ENCODE measurements at regions not wholly inside any gene's neighbourhood (a gene's known extent, or its start where the extent isn't known, plus 50 kb on each side); places are given as distances from the start of the nearest gene placed in this dataset.

GRCh38 chr13:30151388-30151787 lies 156.0 kb downstream of the KATNAL1 start:
- ATAC-seq (no peak), DNase-seq (no peak)
- H3K27me3 Mint-ChIP-seq (ENCODE audit: low read depth), result no peaks in the 10 kb centered on the region
- H3K9me3 Mint-ChIP-seq, result no peaks in the 10 kb centered on the region
- peaks cover 86% of the 10 kb centered on the region for H3K4me1 Mint-ChIP-seq (ENCODE audit: low read depth)
- H3K36me3 Mint-ChIP-seq (ENCODE audit: insufficient read depth), result no peaks in the 10 kb centered on the region
- H3K4me3 Mint-ChIP-seq, result no peak overlapping the region

DNA sequence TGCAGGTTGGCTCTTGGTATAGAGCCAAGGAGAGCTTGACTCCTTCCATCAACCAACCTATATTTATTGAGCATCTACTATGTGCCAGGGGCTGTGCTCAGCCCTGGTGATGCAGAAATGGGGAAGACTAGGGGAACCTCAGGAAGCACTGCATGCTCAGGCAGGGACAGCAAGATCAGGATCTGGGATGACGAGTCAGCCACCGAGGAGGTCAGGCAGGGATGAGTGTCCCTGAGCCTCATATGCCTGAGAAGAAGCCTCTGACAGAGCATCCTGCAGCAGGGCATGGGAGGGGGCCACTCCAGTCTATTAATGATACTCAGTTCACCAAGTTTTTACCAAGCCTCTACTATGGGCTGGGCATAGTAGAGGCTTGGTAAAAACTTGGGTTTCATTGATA lies 158.1 kb downstream of the KATNAL1 start:
- Mint-ChIP-seq H3K27me3 (ENCODE audit: low read depth) (no peaks in the 10 kb centered on the region), H3K4me3 (no peak overlapping the region), H3K9me3 (peaks cover 6% of the 10 kb centered on the region)

DNA sequence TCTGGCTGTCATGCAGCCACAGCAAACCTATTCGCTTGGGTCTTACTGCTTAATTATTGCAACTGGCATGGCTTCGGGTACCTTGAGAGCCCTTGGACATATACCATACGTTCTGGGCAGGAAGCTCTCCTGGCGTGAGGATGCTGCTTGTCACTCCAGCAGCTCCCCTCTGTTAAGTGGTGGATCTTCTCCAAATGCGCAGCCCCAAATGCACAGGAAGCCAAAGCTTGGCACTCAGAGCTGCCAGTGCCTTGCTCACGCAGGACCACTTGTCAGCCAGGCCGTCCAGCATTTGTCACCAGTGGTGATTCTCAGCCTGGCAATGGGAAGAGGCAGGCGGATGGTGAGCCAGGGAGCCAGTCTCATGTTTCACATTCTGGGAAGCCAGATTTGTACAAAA lies 158.6 kb downstream of the KATNAL1 start:
- Mint-ChIP-seq H3K4me3 (no peak overlapping the region), H3K27me3 (ENCODE audit: low read depth) (no peaks in the 10 kb centered on the region), H3K4me1 (ENCODE audit: low read depth) (peaks cover 90% of the 10 kb centered on the region), H3K36me3 (ENCODE audit: insufficient read depth) (no peaks in the 10 kb centered on the region), H3K9me3 (peaks cover 6% of the 10 kb centered on the region)
- ATAC-seq (no peak), DNase-seq (no peak)

More for the DNA sequence above, 158.1 kb downstream of the KATNAL1 start:
- ATAC-seq (no peak), DNase-seq (no peak)
- H3K36me3 Mint-ChIP-seq (ENCODE audit: insufficient read depth), result no peaks in the 10 kb centered on the region
- H3K4me1 Mint-ChIP-seq (ENCODE audit: low read depth), result peaks cover 87% of the 10 kb centered on the region

- Mint-ChIP-seq H3K27me3 (ENCODE audit: low read depth) (no peaks in the 10 kb centered on the region), H3K36me3 (ENCODE audit: insufficient read depth) (no peaks in the 10 kb centered on the region), H3K4me3 (peak overlapping the region; percentile 4), H3K4me1 (ENCODE audit: low read depth) (peaks cover 93% of the 10 kb centered on the region), H3K9me3 (peaks cover 6% of the 10 kb centered on the region)
- ATAC-seq, result peak; percentile 34 to 36
- DNase-seq, result no peak
Measured at GRCh38 chr13:30148171-30148754, 159.1 kb downstream of the KATNAL1 start.

GRCh38 chr13:30147421-30147820 lies 159.9 kb downstream of the KATNAL1 start:
- ATAC-seq (no peak), DNase-seq (no peak)
- H3K4me3 Mint-ChIP-seq, result peak overlapping the region; percentile 4
- H3K36me3 Mint-ChIP-seq (ENCODE audit: insufficient read depth), result no peaks in the 10 kb centered on the region
- no peaks in the 10 kb centered on the region for H3K27me3 Mint-ChIP-seq (ENCODE audit: low read depth)
- peaks cover 6% of the 10 kb centered on the region for H3K9me3 Mint-ChIP-seq
- peaks cover 92% of the 10 kb centered on the region for H3K4me1 Mint-ChIP-seq (ENCODE audit: low read depth)

GRCh38 chr13:30147015-30147414 lies 160.3 kb downstream of the KATNAL1 start:
- Mint-ChIP-seq H3K9me3 (peaks cover 6% of the 10 kb centered on the region), H3K36me3 (ENCODE audit: insufficient read depth) (no peaks in the 10 kb centered on the region), H3K27me3 (ENCODE audit: low read depth) (no peaks in the 10 kb centered on the region), H3K4me1 (ENCODE audit: low read depth) (peaks cover 92% of the 10 kb centered on the region), H3K4me3 (no peak overlapping the region)
- DNase-seq, result no peak
- ATAC-seq, result no peak

- peak overlapping the region; percentile 52 for H3K4me3 Mint-ChIP-seq
- H3K9me3 Mint-ChIP-seq, result peaks cover 6% of the 10 kb centered on the region
- H3K4me1 Mint-ChIP-seq (ENCODE audit: low read depth), result peaks cover 92% of the 10 kb centered on the region
- DNase-seq, result no peak
- ATAC-seq, result peak; percentile 71 to 77
- H3K36me3 Mint-ChIP-seq (ENCODE audit: insufficient read depth), result no peaks in the 10 kb centered on the region
- H3K27me3 Mint-ChIP-seq (ENCODE audit: low read depth), result no peaks in the 10 kb centered on the region
Measured at GRCh38 chr13:30145709-30146367, 161.5 kb downstream of the KATNAL1 start.

- Mint-ChIP-seq H3K4me3 (no peak overlapping the region), H3K27me3 (ENCODE audit: low read depth) (no peaks in the 10 kb centered on the region), H3K36me3 (ENCODE audit: insufficient read depth) (no peaks in the 10 kb centered on the region), H3K9me3 (peaks cover 6% of the 10 kb centered on the region), H3K4me1 (ENCODE audit: low read depth) (peaks cover 78% of the 10 kb centered on the region)
- DNase-seq, result no peak
- no peak for ATAC-seq
Measured at GRCh38 chr13:30143666-30144400, 163.5 kb downstream of the KATNAL1 start.

DNA sequence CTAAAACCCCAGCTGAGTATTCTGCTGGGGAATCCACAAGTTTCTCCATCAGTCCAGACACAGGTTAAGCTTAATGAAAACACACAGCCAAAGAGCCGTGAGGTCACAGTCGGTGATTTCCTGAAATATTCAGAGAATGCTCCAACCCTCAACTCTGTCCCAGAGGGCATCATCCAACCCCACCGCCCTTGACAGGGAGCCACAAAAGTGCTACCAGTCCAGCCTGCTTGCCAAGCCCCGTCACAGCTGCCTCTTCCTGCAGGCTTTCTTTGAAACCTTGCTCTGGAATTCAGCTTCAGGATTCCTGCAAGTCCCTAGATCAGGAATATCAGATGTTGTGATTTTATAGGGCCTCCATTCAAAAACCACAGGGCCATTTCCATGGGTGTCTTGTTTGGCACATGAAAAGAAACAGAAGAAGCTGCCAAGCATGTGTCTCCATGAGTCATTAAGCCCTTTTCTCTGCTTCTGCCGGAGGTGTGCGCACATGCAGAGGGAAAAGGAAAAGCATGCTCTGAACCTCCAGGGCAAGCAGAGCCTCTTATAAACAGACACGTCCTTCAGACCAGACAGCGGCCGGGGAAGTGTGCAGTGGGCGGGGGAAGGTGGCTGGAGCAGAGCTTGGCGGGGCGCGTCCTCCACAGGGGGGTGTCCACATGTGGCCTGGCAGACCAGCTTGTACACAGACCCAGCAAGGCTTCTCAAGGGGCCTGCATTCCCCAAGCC lies 164.7 kb downstream of the KATNAL1 start:
- H3K4me1 Mint-ChIP-seq (ENCODE audit: low read depth), result peaks cover 66% of the 10 kb centered on the region
- ATAC-seq (peak; percentile 44 to 52), DNase-seq (no peak)
- H3K36me3 Mint-ChIP-seq (ENCODE audit: insufficient read depth), result no peaks in the 10 kb centered on the region
- no peaks in the 10 kb centered on the region for H3K27me3 Mint-ChIP-seq (ENCODE audit: low read depth)
- H3K4me3 Mint-ChIP-seq, result no peak overlapping the region
- H3K9me3 Mint-ChIP-seq, result peaks cover 6% of the 10 kb centered on the region

GRCh38 chr13:30141775-30142485 lies 165.4 kb downstream of the KATNAL1 start:
- Mint-ChIP-seq H3K36me3 (ENCODE audit: insufficient read depth) (no peaks in the 10 kb centered on the region), H3K9me3 (peaks cover 6% of the 10 kb centered on the region), H3K4me3 (no peak overlapping the region), H3K4me1 (ENCODE audit: low read depth) (peaks cover 59% of the 10 kb centered on the region), H3K27me3 (ENCODE audit: low read depth) (no peaks in the 10 kb centered on the region)
- ATAC-seq (no peak), DNase-seq (no peak)

DNA sequence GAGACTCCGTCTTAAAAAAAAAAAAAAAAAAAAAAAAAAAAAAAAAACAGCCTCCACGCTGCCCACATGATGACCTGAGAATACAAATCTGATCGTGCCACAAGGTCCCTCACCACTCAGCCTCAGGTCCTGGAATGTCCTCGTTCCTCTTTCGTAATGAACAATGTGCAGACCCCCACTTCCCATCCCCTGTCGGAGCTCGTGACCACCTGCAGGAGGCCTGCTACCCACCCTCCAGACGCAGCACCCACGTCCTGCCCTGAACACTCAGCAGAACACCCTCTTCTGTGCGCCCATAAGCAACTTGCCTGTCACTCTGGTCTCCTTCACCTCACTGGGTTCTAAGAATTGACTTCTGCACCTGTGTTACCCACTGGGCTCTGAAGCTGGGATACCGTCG lies 166.4 kb downstream of the KATNAL1 start:
- Mint-ChIP-seq H3K36me3 (ENCODE audit: insufficient read depth) (no peaks in the 10 kb centered on the region), H3K9me3 (peaks cover 6% of the 10 kb centered on the region), H3K27me3 (ENCODE audit: low read depth) (no peaks in the 10 kb centered on the region), H3K4me3 (no peak overlapping the region), H3K4me1 (ENCODE audit: low read depth) (peaks cover 49% of the 10 kb centered on the region)
- no peak for ATAC-seq
- no peak for DNase-seq

DNA sequence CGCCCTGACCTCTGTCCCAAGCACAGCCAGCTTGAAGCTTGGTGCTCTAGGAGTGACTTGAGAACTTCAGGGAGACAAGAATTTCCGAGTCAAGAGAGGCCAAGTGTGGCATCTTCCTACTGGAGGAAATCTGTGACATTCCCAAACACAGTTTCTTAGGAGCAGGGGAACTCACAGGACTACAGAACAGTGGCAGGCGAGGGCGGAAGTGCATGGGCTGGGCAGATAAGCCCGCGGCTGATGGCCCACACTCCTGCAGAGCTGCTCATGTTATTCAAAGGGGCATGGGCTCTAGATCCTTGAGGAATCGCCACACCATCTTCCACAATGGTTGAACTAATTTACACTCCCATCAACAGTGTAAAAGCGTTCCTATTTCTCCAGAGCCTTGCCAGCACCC lies 168.8 kb downstream of the KATNAL1 start:
- ATAC-seq (no peak), DNase-seq (no peak)
- H3K9me3 Mint-ChIP-seq, result no peaks in the 10 kb centered on the region
- H3K4me1 Mint-ChIP-seq (ENCODE audit: low read depth), result peaks cover 33% of the 10 kb centered on the region
- no peaks in the 10 kb centered on the region for H3K36me3 Mint-ChIP-seq (ENCODE audit: insufficient read depth)
- no peak overlapping the region for H3K4me3 Mint-ChIP-seq
- no peaks in the 10 kb centered on the region for H3K27me3 Mint-ChIP-seq (ENCODE audit: low read depth)

GRCh38 chr13:30135868-30136267 lies 171.5 kb downstream of the KATNAL1 start:
- H3K9me3 Mint-ChIP-seq, result no peaks in the 10 kb centered on the region
- peaks cover 20% of the 10 kb centered on the region for H3K4me1 Mint-ChIP-seq (ENCODE audit: low read depth)
- no peaks in the 10 kb centered on the region for H3K27me3 Mint-ChIP-seq (ENCODE audit: low read depth)
- DNase-seq (no peak), ATAC-seq (no peak)
- H3K4me3 Mint-ChIP-seq, result no peak overlapping the region
- no peaks in the 10 kb centered on the region for H3K36me3 Mint-ChIP-seq (ENCODE audit: insufficient read depth)

GRCh38 chr13:30135351-30135750 lies 172.0 kb downstream of the KATNAL1 start:
- H3K36me3 Mint-ChIP-seq (ENCODE audit: insufficient read depth), result no peaks in the 10 kb centered on the region
- H3K9me3 Mint-ChIP-seq, result no peaks in the 10 kb centered on the region
- no peaks in the 10 kb centered on the region for H3K27me3 Mint-ChIP-seq (ENCODE audit: low read depth)
- DNase-seq (no peak), ATAC-seq (no peak)
- H3K4me1 Mint-ChIP-seq (ENCODE audit: low read depth), result peaks cover 18% of the 10 kb centered on the region
- H3K4me3 Mint-ChIP-seq, result no peak overlapping the region

Measured in activated T-cell treated with anti-CD3 and anti-CD28 coated beads, Interleukin-2, amount 50 U/mL, for 4 hours (primary cell).